ENCODE measurements at regions not wholly inside any gene's neighbourhood (a gene's known extent, or its start where the extent isn't known, plus 50 kb on each side); places are given as distances from the start of the nearest gene placed in this dataset.

GRCh38 chr2:66058675-66059074, 376.2 kb upstream of the MEIS1 start:
- no peak for ATAC-seq
- Mint-ChIP-seq H3K9me3 (peaks cover 6 to 8% of the 10 kb centered on the region in 2 donors), H3K36me3 (no peaks in the 10 kb centered on the region)

DNA sequence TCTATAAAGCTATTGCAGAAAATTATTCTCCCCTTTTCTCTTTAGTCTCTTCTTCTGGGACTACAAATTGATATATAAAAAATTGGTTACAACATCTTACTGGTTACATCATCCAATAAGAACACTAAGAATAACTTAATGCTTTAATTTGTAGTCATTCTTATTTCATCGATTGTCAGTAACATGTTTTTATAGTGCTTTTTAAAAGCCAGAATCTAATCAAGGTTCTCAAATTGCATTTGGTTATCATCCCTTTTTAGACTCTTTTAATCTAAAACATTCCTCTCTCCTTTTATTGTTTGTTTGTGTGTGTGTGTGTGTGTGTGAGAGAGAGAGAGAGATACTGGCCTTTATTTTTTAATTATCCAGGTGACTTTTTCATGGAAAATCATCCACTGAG, 377.1 kb upstream of the MEIS1 start:
- Mint-ChIP-seq H3K27ac (no peak overlapping the region), H3K36me3 (no peaks in the 10 kb centered on the region), H3K9me3 (peaks cover 6 to 8% of the 10 kb centered on the region in 2 donors)
- DNase-seq (ENCODE audit: low spot score in 2 of 2) (no peak), ATAC-seq (no peak)

More at GRCh38 chr2:66058675-66059074, 376.2 kb upstream of the MEIS1 start:
- DNase-seq (ENCODE audit: low spot score in 2 of 2), result no peak
- no peak overlapping the region for H3K27ac Mint-ChIP-seq

GRCh38 chr2:66050392-66050791, 384.5 kb upstream of the MEIS1 start:
- DNase-seq (ENCODE audit: low spot score in 2 of 2), result no peak
- no peaks in the 10 kb centered on the region for H3K36me3 Mint-ChIP-seq
- no peak overlapping the region for H3K27ac Mint-ChIP-seq
- peaks cover 6 to 8% of the 10 kb centered on the region in 2 donors for H3K9me3 Mint-ChIP-seq
- ATAC-seq, result no peak

GRCh38 chr2:66048667-66049066, 386.3 kb upstream of the MEIS1 start:
- no peaks in the 10 kb centered on the region for H3K36me3 Mint-ChIP-seq
- no peak for DNase-seq (ENCODE audit: low spot score in 2 of 2)
- no peak overlapping the region for H3K27ac Mint-ChIP-seq
- H3K9me3 Mint-ChIP-seq, result peaks cover 0 to 7% of the 10 kb centered on the region in 2 donors
- no peak for ATAC-seq

DNA sequence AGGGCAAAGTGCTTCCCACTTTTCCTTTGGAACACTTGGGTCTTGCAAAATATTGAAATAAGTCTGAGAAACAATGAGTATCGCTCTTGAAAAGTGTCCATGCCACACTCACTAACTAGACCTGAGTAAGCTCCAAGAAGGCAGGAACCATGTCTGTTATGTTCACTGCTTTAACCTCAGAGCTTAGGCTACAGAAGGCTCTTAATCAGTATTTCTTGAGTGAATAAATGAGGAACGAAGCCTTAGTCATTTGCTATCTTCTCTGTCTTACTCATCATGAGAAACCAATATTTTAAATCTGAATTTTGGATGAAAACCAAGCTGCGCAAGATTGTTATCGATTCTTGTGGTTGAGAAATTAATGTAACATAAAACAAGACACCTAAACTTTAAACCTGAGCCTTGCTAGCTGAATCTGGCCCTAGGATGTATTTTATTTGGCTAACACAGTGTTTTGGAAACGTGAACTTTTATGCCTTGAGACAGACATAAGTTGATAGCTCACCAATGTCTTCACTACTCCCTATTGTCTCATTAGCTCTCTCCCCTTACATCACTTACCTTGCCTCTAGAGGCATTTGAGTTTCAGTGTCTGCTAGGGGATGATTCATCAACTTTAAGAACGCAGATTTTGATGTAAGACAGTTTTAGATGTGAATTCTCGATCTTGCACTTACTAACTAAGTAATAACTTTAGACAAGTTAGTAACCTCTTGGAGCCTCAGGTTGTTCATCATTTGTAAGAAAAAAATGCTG, 392.8 kb upstream of the MEIS1 start:
- Mint-ChIP-seq H3K36me3 (no peaks in the 10 kb centered on the region), H3K27ac (no peak overlapping the region), H3K9me3 (peaks cover 0 to 8% of the 10 kb centered on the region in 2 donors)
- DNase-seq (ENCODE audit: low spot score in 2 of 2) (no peak), ATAC-seq (no peak)

- DNase-seq (ENCODE audit: low spot score in 2 of 2), result no peak
- Mint-ChIP-seq H3K9me3 (no peaks in the 10 kb centered on the region), H3K36me3 (no peaks in the 10 kb centered on the region), H3K27ac (no peak overlapping the region)
- no peak for ATAC-seq
These were observed 398.0 kb upstream of the MEIS1 start for GRCh38 chr2:66036948-66037347.

GRCh38 chr2:66034467-66034866, 400.5 kb upstream of the MEIS1 start:
- DNase-seq (ENCODE audit: low spot score in 2 of 2) (no peak), ATAC-seq (no peak)
- Mint-ChIP-seq H3K9me3 (no peaks in the 10 kb centered on the region), H3K36me3 (no peaks in the 10 kb centered on the region), H3K27ac (no peak overlapping the region)

DNA sequence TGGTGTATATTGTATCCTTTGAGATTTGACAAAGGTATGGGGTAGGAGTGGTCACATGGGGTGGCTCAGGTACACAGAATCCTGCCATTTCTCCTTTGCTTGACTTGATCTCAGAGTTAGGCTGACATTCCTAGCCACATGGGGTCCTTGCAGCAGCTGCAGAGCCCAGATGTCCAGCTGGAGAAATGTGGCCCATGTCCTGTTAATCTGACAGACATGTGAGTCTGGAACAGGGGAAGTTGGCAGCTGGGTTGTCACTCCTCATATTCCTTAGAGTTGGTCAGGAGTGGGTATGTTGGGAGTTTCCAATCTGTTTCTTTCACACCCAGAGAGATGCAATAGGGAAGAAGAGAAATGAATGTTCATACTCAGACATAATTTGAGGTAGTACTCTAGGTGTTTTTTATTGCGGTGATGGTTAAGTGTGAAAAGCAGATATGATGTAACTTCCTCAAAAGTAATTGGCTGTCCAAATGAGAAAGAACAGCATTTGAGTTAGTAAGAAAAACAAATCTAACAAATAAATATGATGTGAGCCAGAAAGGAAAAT, 402.6 kb upstream of the MEIS1 start:
- no peak for DNase-seq (ENCODE audit: low spot score in 2 of 2)
- H3K27ac Mint-ChIP-seq, result no peak overlapping the region
- no peaks in the 10 kb centered on the region for H3K36me3 Mint-ChIP-seq
- no peak for ATAC-seq
- H3K9me3 Mint-ChIP-seq, result no peaks in the 10 kb centered on the region

DNA sequence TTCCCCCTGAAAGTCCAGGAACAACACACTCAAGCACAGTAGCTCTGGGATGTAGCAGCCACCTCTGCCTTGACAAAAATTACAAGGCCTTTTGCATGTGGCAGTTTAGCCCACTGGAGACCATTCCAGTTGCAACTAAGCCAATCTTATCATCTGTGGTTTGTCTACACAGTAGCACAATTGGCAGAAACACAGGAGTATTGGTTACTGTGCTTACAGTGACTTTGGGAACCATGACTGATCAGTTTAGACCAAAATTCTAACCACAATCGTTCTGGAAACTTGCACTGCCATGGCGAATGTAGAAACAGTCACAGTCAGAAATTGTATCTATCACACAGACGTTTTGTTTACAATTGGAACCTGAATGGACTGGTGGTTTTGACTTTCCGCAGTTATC, 403.7 kb upstream of the MEIS1 start:
- no peak for DNase-seq (ENCODE audit: low spot score in 2 of 2)
- ATAC-seq, result no peak
- no peak overlapping the region for H3K27ac Mint-ChIP-seq
- H3K9me3 Mint-ChIP-seq, result no peaks in the 10 kb centered on the region
- no peaks in the 10 kb centered on the region for H3K36me3 Mint-ChIP-seq

DNA sequence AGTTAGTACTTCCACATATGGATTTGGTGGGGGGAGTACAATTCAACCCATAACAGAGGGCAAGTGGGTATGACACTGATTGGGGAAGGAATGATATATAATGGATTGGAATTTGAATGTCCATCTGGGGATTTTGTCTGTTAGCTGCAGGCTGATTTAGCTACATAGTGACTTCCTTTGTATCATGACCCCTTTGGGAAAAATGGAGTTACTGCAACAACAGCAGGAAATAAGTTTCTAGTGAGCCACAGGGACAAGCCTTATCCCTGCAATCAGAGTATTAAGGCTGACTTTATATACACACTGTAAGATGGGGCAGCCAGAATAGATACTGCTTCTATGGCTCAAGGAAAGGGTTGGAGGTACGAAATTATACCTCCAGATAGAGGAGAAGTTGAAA, 404.4 kb upstream of the MEIS1 start:
- ATAC-seq (no peak), DNase-seq (ENCODE audit: low spot score in 2 of 2) (no peak)
- no peaks in the 10 kb centered on the region for H3K9me3 Mint-ChIP-seq
- H3K27ac Mint-ChIP-seq, result no peak overlapping the region
- H3K36me3 Mint-ChIP-seq, result no peaks in the 10 kb centered on the region

GRCh38 chr2:66024391-66024790, 410.5 kb upstream of the MEIS1 start:
- ATAC-seq, result no peak
- no peak overlapping the region for H3K27ac Mint-ChIP-seq
- no peak for DNase-seq (ENCODE audit: low spot score in 2 of 2)
- no peaks in the 10 kb centered on the region for H3K36me3 Mint-ChIP-seq
- peaks cover 4 to 11% of the 10 kb centered on the region in 2 donors for H3K9me3 Mint-ChIP-seq

DNA sequence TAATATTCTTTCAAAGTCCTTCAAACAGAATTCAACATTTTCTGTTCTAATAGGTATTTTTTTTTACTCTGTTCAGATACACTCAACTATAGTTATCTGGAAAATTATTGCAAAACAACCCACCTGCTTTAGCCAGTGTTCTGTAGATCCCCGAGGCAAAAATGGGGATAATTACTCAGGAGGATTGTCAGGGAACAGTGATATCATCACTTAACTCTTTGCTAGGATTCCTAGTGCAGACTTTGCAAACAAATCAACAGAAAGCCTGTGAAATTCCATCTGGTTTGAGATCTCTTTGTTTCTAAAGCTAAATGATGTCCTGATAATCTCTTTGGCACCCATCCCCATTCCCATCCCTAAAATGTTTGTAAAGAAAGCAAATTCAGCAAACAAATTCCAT, 413.6 kb upstream of the MEIS1 start:
- H3K36me3 Mint-ChIP-seq, result no peaks in the 10 kb centered on the region
- H3K27ac Mint-ChIP-seq, result no peak overlapping the region
- no peak for ATAC-seq
- DNase-seq (ENCODE audit: low spot score in 2 of 2), result no peak
- H3K9me3 Mint-ChIP-seq, result peaks cover 4 to 16% of the 10 kb centered on the region in 2 donors

- Mint-ChIP-seq H3K27ac (no peak overlapping the region), H3K9me3 (peaks cover 8 to 12% of the 10 kb centered on the region in 2 donors), H3K36me3 (no peaks in the 10 kb centered on the region)
- DNase-seq (ENCODE audit: low spot score in 2 of 2), result no peak
- ATAC-seq, result no peak
These were observed 417.2 kb upstream of the MEIS1 start for GRCh38 chr2:66017763-66018162.

- no peak for ATAC-seq
- no peaks in the 10 kb centered on the region for H3K36me3 Mint-ChIP-seq
- H3K9me3 Mint-ChIP-seq, result peaks cover 8% of the 10 kb centered on the region in 2 donors
- no peak for DNase-seq (ENCODE audit: low spot score in 2 of 2)
- no peak overlapping the region for H3K27ac Mint-ChIP-seq
These were observed 420.5 kb upstream of the MEIS1 start for GRCh38 chr2:66014450-66014849.

DNA sequence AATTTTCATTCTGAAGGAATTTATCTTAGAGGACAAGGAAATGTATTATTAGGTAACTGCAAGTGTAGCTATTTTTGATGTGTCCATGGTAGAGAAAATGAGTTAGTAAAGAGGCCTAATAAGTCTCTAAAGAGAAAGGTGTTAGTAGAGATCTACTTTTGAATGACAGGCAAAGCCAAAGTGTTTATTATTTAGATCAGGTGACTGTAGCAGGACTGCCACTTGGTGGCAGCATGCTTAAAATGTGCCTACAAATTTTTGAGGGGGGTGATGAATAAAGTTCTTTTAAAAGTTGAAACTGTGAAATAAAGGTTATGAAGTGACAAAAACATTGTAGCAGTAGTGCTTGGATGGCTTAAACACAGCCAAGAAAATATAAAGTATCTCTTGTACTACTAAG, 421.5 kb upstream of the MEIS1 start:
- DNase-seq (ENCODE audit: low spot score in 2 of 2) (no peak), ATAC-seq (no peak)
- Mint-ChIP-seq H3K27ac (no peak overlapping the region), H3K36me3 (no peaks in the 10 kb centered on the region), H3K9me3 (peaks cover 8% of the 10 kb centered on the region in 2 donors)

- no peaks in the 10 kb centered on the region for H3K36me3 Mint-ChIP-seq
- peaks cover 3 to 15% of the 10 kb centered on the region in 2 donors for H3K9me3 Mint-ChIP-seq
- ATAC-seq, result no peak
- H3K27ac Mint-ChIP-seq, result no peak overlapping the region
- DNase-seq (ENCODE audit: low spot score in 2 of 2), result no peak
These were observed 431.0 kb upstream of the MEIS1 start for GRCh38 chr2:66003931-66004330.

DNA sequence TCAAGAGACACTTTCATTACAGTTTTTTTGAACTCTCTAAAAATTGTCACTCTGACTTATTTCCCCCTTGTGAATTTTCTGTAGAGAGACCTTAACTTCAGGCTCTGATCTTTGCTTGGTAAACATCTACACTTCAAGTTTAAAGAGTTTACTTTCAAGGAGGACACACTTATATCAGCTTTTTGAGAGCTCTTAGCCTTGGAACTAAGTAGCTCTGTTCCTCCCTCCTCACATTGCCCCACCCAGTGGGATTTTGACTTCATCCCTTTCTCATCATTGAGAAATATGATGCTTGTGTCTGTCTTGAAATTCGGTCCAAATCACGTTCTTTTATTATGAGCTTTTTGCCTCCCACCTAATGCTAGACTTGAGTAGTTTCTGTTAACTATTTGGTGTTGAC, 433.4 kb upstream of the MEIS1 start:
- ATAC-seq (no peak), DNase-seq (ENCODE audit: low spot score in 2 of 2) (no peak)
- H3K36me3 Mint-ChIP-seq, result no peaks in the 10 kb centered on the region
- no peak overlapping the region for H3K27ac Mint-ChIP-seq
- H3K9me3 Mint-ChIP-seq, result peaks cover 3 to 10% of the 10 kb centered on the region in 2 donors

- ATAC-seq, result no peak
- Mint-ChIP-seq H3K36me3 (no peaks in the 10 kb centered on the region), H3K9me3 (peaks cover 5 to 10% of the 10 kb centered on the region in 2 donors), H3K27ac (no peak overlapping the region)
- DNase-seq (ENCODE audit: low spot score in 2 of 2), result no peak
These were observed 434.0 kb upstream of the MEIS1 start for GRCh38 chr2:66000901-66001300.

All from activated naive CD4-positive, alpha-beta T cell treated with anti-CD3 and anti-CD28 coated beads, Interleukin-2, amount 50 U/mL, for 72 hours (primary cell).